ENCODE measurements at regions not wholly inside any gene's neighbourhood (a gene's known extent, or its start where the extent isn't known, plus 50 kb on each side); places are given as distances from the start of the nearest gene placed in this dataset.

- DNase-seq (no peak), ATAC-seq (replicated peaks in 1 of 4) (no peak)
- H3K4me3 ChIP-seq (ENCODE audit: control insufficient read depth in 1 of 2, extremely low read depth in 1 of 2, low read length in 1 of 2), result no peak overlapping the region
- no peaks in the 10 kb centered on the region for H3K4me1 ChIP-seq (ENCODE audit: control insufficient read depth in 1 of 2, extremely low read depth in 1 of 2, insufficient read depth in 2 of 2, low read length in 2 of 2)
- Mint-ChIP-seq H3K4me1 (no peaks in the 10 kb centered on the region), H3K36me3 (no peaks in the 10 kb centered on the region), H3K4me3 (no peak overlapping the region), H3K27me3 (peaks cover 25 to 26% of the 10 kb centered on the region in 2 donors), H3K27ac (no peak overlapping the region), H3K9me3 (no peaks in the 10 kb centered on the region)
- no peaks in the 10 kb centered on the region for H3K36me3 ChIP-seq (ENCODE audit: control insufficient read depth in 2 of 2, extremely low read depth in 1 of 2, insufficient read depth in 1 of 2, low read length in 1 of 2)
- no peak overlapping the region for H3K27ac ChIP-seq (ENCODE audit: low read length)
- ChIA-PET CTCF (no interaction called here), POLR2A (no interaction called here)
- no CpG with 5 or more reads among the region's 1 CpG for WGBS (ENCODE audit: insufficient coverage)
- H3K27me3 ChIP-seq (replicated peaks in 1 of 2; ENCODE audit: control insufficient read depth in 2 of 2, extremely low read depth in 1 of 2, insufficient read depth in 2 of 2, low read length in 1 of 2), result peaks cover 0 to 4% of the 10 kb centered on the region in 2 experiments
- no peaks in the 10 kb centered on the region for H3K9me3 ChIP-seq
Observed at GRCh38 chr9:86408121-86408520, 53.9 kb upstream of the TUT7 start.

GRCh38 chr9:86407022-86407421, 52.8 kb upstream of the TUT7 start:
- Mint-ChIP-seq H3K4me3 (no peak overlapping the region), H3K9me3 (no peaks in the 10 kb centered on the region), H3K27me3 (peaks cover 27 to 28% of the 10 kb centered on the region in 2 donors), H3K36me3 (no peaks in the 10 kb centered on the region), H3K27ac (no peak overlapping the region), H3K4me1 (peaks cover 0 to 5% (median 0%) of the 10 kb centered on the region in 3 donors)
- Histone ChIP-seq H3K36me3 (ENCODE audit: control insufficient read depth in 2 of 2, extremely low read depth in 1 of 2, insufficient read depth in 1 of 2, low read length in 1 of 2) (no peaks in the 10 kb centered on the region), H3K4me3 (ENCODE audit: control insufficient read depth in 1 of 2, extremely low read depth in 1 of 2, low read length in 1 of 2) (no peak overlapping the region), H3K27me3 (replicated peaks in 1 of 2; ENCODE audit: control insufficient read depth in 2 of 2, extremely low read depth in 1 of 2, insufficient read depth in 2 of 2, low read length in 1 of 2) (peaks cover 0 to 4% of the 10 kb centered on the region in 2 experiments), H3K9me3 (no peaks in the 10 kb centered on the region), H3K4me1 (ENCODE audit: control insufficient read depth in 1 of 2, extremely low read depth in 1 of 2, insufficient read depth in 2 of 2, low read length in 2 of 2) (no peaks in the 10 kb centered on the region), H3K27ac (ENCODE audit: low read length) (no peak overlapping the region)
- 88% methylated on average over 2 of the region's 3 CpGs for WGBS (ENCODE audit: insufficient coverage)
- POLR2A ChIA-PET, result no interaction called here
- ATAC-seq (replicated peaks in 1 of 4), result no peak
- CTCF ChIA-PET, result no interaction called here
- DNase-seq, result no peak

- H3K9me3 ChIP-seq, result no peaks in the 10 kb centered on the region
- no peak overlapping the region for H3K27ac Mint-ChIP-seq
- no peak overlapping the region for H3K4me3 ChIP-seq (ENCODE audit: control insufficient read depth in 1 of 2, extremely low read depth in 1 of 2, low read length in 1 of 2)
- peaks cover 0 to 4% of the 10 kb centered on the region in 2 experiments for H3K27me3 ChIP-seq (replicated peaks in 1 of 2; ENCODE audit: control insufficient read depth in 2 of 2, extremely low read depth in 1 of 2, insufficient read depth in 2 of 2, low read length in 1 of 2)
- H3K27me3 Mint-ChIP-seq, result peaks cover 27 to 28% of the 10 kb centered on the region in 2 donors
- peaks cover 0 to 5% (median 0%) of the 10 kb centered on the region in 3 donors for H3K4me1 Mint-ChIP-seq
- DNase-seq (no peak), ATAC-seq (replicated peaks in 1 of 4) (no peak)
- CTCF ChIA-PET, result interaction anchor here in 1 of 2 donors (2.7 kb wide), 1 partner anchor 8 kb away, joined by 14 read pairs; no protein-coding TSS in a partner anchor
- no peaks in the 10 kb centered on the region for H3K9me3 Mint-ChIP-seq
- WGBS (ENCODE audit: insufficient coverage), result 64% methylated on average over 3 of the region's 4 CpGs
- H3K36me3 ChIP-seq (ENCODE audit: control insufficient read depth in 2 of 2, extremely low read depth in 1 of 2, insufficient read depth in 1 of 2, low read length in 1 of 2), result no peaks in the 10 kb centered on the region
- H3K27ac ChIP-seq (ENCODE audit: low read length), result no peak overlapping the region
- H3K36me3 Mint-ChIP-seq, result no peaks in the 10 kb centered on the region
- H3K4me3 Mint-ChIP-seq, result no peak overlapping the region
- H3K4me1 ChIP-seq (ENCODE audit: control insufficient read depth in 1 of 2, extremely low read depth in 1 of 2, insufficient read depth in 2 of 2, low read length in 2 of 2), result no peaks in the 10 kb centered on the region
- POLR2A ChIA-PET, result no interaction called here
Observed at GRCh38 chr9:86406366-86406765, 52.2 kb upstream of the TUT7 start.

GRCh38 chr9:86405926-86406325, 51.7 kb upstream of the TUT7 start:
- ATAC-seq (replicated peaks in 1 of 4) (no peak), DNase-seq (no peak)
- Mint-ChIP-seq H3K36me3 (no peaks in the 10 kb centered on the region), H3K27ac (no peak overlapping the region), H3K27me3 (peaks cover 25 to 28% of the 10 kb centered on the region in 2 donors), H3K4me1 (peaks cover 0 to 5% (median 0%) of the 10 kb centered on the region in 3 donors), H3K4me3 (no peak overlapping the region), H3K9me3 (no peaks in the 10 kb centered on the region)
- ChIA-PET CTCF (interaction anchor here in 1 of 2 donors (2.7 kb wide), 1 partner anchor 8 kb away, joined by 14 read pairs; no protein-coding TSS in a partner anchor), POLR2A (no interaction called here)
- H3K9me3 ChIP-seq, result no peaks in the 10 kb centered on the region
- WGBS (ENCODE audit: insufficient coverage), result 80% methylated on average over 1 of the region's 4 CpGs
- H3K4me3 ChIP-seq (ENCODE audit: control insufficient read depth in 1 of 2, extremely low read depth in 1 of 2, low read length in 1 of 2), result no peak overlapping the region
- no peaks in the 10 kb centered on the region for H3K36me3 ChIP-seq (ENCODE audit: control insufficient read depth in 2 of 2, extremely low read depth in 1 of 2, insufficient read depth in 1 of 2, low read length in 1 of 2)
- peaks cover 0 to 4% of the 10 kb centered on the region in 2 experiments for H3K27me3 ChIP-seq (replicated peaks in 1 of 2; ENCODE audit: control insufficient read depth in 2 of 2, extremely low read depth in 1 of 2, insufficient read depth in 2 of 2, low read length in 1 of 2)
- H3K4me1 ChIP-seq (ENCODE audit: control insufficient read depth in 1 of 2, extremely low read depth in 1 of 2, insufficient read depth in 2 of 2, low read length in 2 of 2), result no peaks in the 10 kb centered on the region
- no peak overlapping the region for H3K27ac ChIP-seq (ENCODE audit: low read length)

GRCh38 chr9:86405086-86405491, 50.9 kb upstream of the TUT7 start:
- no peak overlapping the region for H3K4me3 ChIP-seq (ENCODE audit: control insufficient read depth in 1 of 2, extremely low read depth in 1 of 2, low read length in 1 of 2)
- Mint-ChIP-seq H3K9me3 (no peaks in the 10 kb centered on the region), H3K4me3 (no peak overlapping the region), H3K4me1 (peaks cover 0 to 5% (median 0%) of the 10 kb centered on the region in 3 donors), H3K27ac (no peak overlapping the region), H3K27me3 (peaks cover 21 to 28% of the 10 kb centered on the region in 2 donors), H3K36me3 (no peaks in the 10 kb centered on the region)
- no peaks in the 10 kb centered on the region for H3K4me1 ChIP-seq (ENCODE audit: control insufficient read depth in 1 of 2, extremely low read depth in 1 of 2, insufficient read depth in 2 of 2, low read length in 2 of 2)
- POLR2A ChIA-PET, result no interaction called here
- CTCF ChIA-PET, result interaction anchor here in 1 of 2 donors (2.7 kb wide), 1 partner anchor 9 kb away, joined by 14 read pairs; no protein-coding TSS in a partner anchor
- H3K27ac ChIP-seq (ENCODE audit: low read length), result no peak overlapping the region
- no CpG with 5 or more reads among the region's 2 CpGs for WGBS (ENCODE audit: insufficient coverage)
- H3K9me3 ChIP-seq, result no peaks in the 10 kb centered on the region
- H3K36me3 ChIP-seq (ENCODE audit: control insufficient read depth in 2 of 2, extremely low read depth in 1 of 2, insufficient read depth in 1 of 2, low read length in 1 of 2), result no peaks in the 10 kb centered on the region
- peaks cover 0 to 4% of the 10 kb centered on the region in 2 experiments for H3K27me3 ChIP-seq (replicated peaks in 1 of 2; ENCODE audit: control insufficient read depth in 2 of 2, extremely low read depth in 1 of 2, insufficient read depth in 2 of 2, low read length in 1 of 2)
- DNase-seq (no peak), ATAC-seq (replicated peaks in 1 of 4) (no peak)
